NT2/D1 (cell line): ENCODE measurements at regions not wholly inside any gene's neighbourhood (a gene's known extent, or its start where the extent isn't known, plus 50 kb on each side); places are given as distances from the start of the nearest gene placed in this dataset.

ENCODE experiments used
- SUZ12 ChIP-seq: IDR thresholded peaks from 2 replicates; pipeline ENCODE4 v1.6.1; 2011; ENCODE audit not compliant: insufficient read length, insufficient read depth; ENCODE audit errors: extremely low read depth
- ZNF274 ChIP-seq: IDR thresholded peaks from 2 replicates; pipeline ENCODE4 v1.6.1; 2011; ENCODE audit warnings: mild to moderate bottlenecking, low read depth, low read length

GRCh38 chr2:33804155-33804554, 205.1 kb upstream of the FAM98A start:
- TF ChIP-seq ZNF274: no peak
- no peak for TF ChIP-seq SUZ12
